OCI-LY3 (cell line): ENCODE measurements at regions not wholly inside any gene's neighbourhood (a gene's known extent, or its start where the extent isn't known, plus 50 kb on each side); places are given as distances from the start of the nearest gene placed in this dataset.

ENCODE experiments used
- H2AFZ ChIP-seq: fragments of 200-600, 300-600 bp; shearing (Covaris generic); 2 replicates; pipeline ENCODE4 v1.6.0; 2014; ENCODE audit warnings: antibody characterized with exemption, low read depth, low read length
- H3K27ac ChIP-seq: fragments of 200-600, 300-600 bp; sonication (generic); 2 replicates; pipeline ENCODE4 v1.5.1; 2014; ENCODE audit warnings: mild to moderate bottlenecking, low read length, moderate library complexity, mixed read lengths
- H3K27me3 ChIP-seq: fragments of 200-600, 300-600 bp; sonication (generic); 2 replicates; pipeline ENCODE4 v1.6.1; 2014; ENCODE audit warnings: low read depth, low read length, mixed read lengths
- H3K36me3 ChIP-seq: fragments of 200-600, 300-600 bp; sonication (generic); replicated peaks from 2 replicates; pipeline ENCODE3; 2014; ENCODE audit warnings: low read depth, low read length, mixed read lengths
- H3K4me1 ChIP-seq: fragments of 300-600, 200-600 bp; sonication (generic); 2 replicates; pipeline ENCODE4 v1.6.1; 2014; ENCODE audit warnings: low read length, mixed read lengths
- H3K4me2 ChIP-seq: fragments of 200-600, 300-600 bp; sonication (generic); 2 replicates; pipeline ENCODE4 v1.6.1; 2014; ENCODE audit warnings: low read length, mixed read lengths
- H3K4me3 ChIP-seq: fragments of 300-600, 200-600 bp; sonication (generic); 2 replicates; pipeline ENCODE4 v1.5.1; 2014; ENCODE audit warnings: antibody characterized with exemption, mild to moderate bottlenecking, low read length, moderate library complexity
- H3K79me2 ChIP-seq: fragments of 300-600, 200-600 bp; shearing (Covaris generic); 2 replicates; pipeline ENCODE4 v1.6.1; 2014; ENCODE audit warnings: mild to moderate bottlenecking, low read length, mixed read lengths
- H3K9ac ChIP-seq: fragments of 300-600, 200-600 bp; shearing (Covaris generic); 2 replicates; pipeline ENCODE4 v1.6.0; 2014; ENCODE audit warnings: mild to moderate bottlenecking, low read length, moderate library complexity
- H3K9me3 ChIP-seq: fragments of 200-600, 300-600 bp; shearing (Covaris generic); 2 replicates; pipeline ENCODE4 v1.6.1; 2014; ENCODE audit warnings: low read length, mixed read lengths; ENCODE audit not compliant: insufficient read depth
- H4K20me1 ChIP-seq: fragments of 200-600, 300-600 bp; sonication (generic); 2 replicates; pipeline ENCODE4 v1.6.1; 2016; ENCODE audit warnings: low read length, mixed read lengths; ENCODE audit not compliant: insufficient read depth
- EZH2phosphoT487 ChIP-seq: fragments of 200-600 bp; shearing (Covaris generic); IDR thresholded peaks from 2 replicates; pipeline ENCODE4 v1.6.1; 2018; ENCODE audit warnings: antibody characterized with exemption, mixed run types, low read depth
- TF ChIP-seq, protein P1 (sequence below): fragments of 200-600, 300-600 bp; sonication (generic); IDR thresholded peaks from 2 replicates; pipeline ENCODE4 v1.5.1; 2014; ENCODE audit warnings: antibody characterized with exemption, low read length, low read depth

DNA sequence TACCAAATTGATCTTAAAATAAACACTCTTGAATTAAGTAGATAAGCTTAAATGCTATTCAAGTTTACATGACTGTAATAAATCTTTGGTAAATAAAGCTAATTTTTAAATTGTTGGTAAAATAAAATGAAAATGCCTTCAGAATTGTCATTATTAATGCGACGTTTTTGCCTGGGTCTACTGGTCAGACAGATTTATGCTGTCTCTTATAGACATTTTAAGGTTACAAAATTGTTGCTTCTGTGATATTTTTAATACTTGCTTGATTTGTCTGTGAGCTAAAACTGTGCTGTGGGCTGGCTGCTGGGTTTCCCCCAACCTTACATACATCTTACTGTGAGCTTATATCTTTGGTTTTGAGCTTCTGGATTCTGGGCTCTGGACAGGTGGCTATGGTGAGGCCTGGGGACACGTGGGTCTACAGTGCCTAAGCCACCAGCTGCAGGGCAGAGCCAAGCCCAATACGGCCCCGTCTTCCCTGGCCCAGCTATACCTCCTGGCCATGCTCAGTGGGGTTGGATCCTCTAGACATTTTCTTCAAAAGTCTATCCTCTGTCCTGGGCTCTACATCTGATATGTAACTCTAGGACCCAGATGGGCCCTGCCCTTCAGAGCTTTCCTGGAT, 81.4 kb downstream of the ETS2 start:
- no peaks in the 10 kb centered on the region for H3K79me2 ChIP-seq
- no peak overlapping the region for H3K4me2 ChIP-seq
- no peaks in the 10 kb centered on the region for H3K27me3 ChIP-seq
- no peaks in the 10 kb centered on the region for H3K9me3 ChIP-seq
- H3K4me3 ChIP-seq: no peak overlapping the region
- no peaks in the 10 kb centered on the region for H3K4me1 ChIP-seq
- H3K36me3 ChIP-seq: no peaks in the 10 kb centered on the region
- H2AFZ ChIP-seq: no peak overlapping the region
- no peak overlapping the region for H3K27ac ChIP-seq
- TF ChIP-seq, protein P1, sequence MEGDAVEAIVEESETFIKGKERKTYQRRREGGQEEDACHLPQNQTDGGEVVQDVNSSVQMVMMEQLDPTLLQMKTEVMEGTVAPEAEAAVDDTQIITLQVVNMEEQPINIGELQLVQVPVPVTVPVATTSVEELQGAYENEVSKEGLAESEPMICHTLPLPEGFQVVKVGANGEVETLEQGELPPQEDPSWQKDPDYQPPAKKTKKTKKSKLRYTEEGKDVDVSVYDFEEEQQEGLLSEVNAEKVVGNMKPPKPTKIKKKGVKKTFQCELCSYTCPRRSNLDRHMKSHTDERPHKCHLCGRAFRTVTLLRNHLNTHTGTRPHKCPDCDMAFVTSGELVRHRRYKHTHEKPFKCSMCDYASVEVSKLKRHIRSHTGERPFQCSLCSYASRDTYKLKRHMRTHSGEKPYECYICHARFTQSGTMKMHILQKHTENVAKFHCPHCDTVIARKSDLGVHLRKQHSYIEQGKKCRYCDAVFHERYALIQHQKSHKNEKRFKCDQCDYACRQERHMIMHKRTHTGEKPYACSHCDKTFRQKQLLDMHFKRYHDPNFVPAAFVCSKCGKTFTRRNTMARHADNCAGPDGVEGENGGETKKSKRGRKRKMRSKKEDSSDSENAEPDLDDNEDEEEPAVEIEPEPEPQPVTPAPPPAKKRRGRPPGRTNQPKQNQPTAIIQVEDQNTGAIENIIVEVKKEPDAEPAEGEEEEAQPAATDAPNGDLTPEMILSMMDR: no peak
- no peak for TF ChIP-seq EZH2phosphoT487
- H4K20me1 ChIP-seq: no peaks in the 10 kb centered on the region
- H3K9ac ChIP-seq: no peak overlapping the region

DNA sequence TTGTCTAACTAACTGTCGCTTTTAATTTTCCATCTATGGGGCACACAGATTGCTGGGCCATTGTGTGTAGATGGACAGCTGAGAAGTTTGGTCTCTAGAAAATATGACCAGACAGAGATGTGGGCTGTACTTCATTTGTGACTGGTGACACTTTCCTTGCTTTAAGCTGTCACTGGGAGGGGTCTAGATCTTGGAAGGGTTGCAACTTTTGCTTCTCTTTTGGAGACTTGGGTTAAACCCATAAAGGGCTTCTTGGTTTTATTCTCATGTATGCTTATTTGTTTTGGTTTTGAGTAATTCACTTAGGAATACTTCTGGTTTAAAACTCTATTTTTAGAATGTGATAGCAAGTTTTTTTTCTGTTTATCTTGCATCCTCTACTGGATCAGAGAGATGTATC, 80.2 kb downstream of the ETS2 start:
- H3K79me2 ChIP-seq: no peaks in the 10 kb centered on the region
- H3K4me2 ChIP-seq: no peak overlapping the region
- no peak overlapping the region for H3K27ac ChIP-seq
- H4K20me1 ChIP-seq: no peaks in the 10 kb centered on the region
- H3K4me3 ChIP-seq: no peak overlapping the region
- H2AFZ ChIP-seq: no peak overlapping the region
- no peak overlapping the region for H3K9ac ChIP-seq
- H3K27me3 ChIP-seq: no peaks in the 10 kb centered on the region
- H3K9me3 ChIP-seq: no peaks in the 10 kb centered on the region
- TF ChIP-seq EZH2phosphoT487: no peak
- TF ChIP-seq, protein P1: no peak
- no peaks in the 10 kb centered on the region for H3K36me3 ChIP-seq
- no peaks in the 10 kb centered on the region for H3K4me1 ChIP-seq

DNA sequence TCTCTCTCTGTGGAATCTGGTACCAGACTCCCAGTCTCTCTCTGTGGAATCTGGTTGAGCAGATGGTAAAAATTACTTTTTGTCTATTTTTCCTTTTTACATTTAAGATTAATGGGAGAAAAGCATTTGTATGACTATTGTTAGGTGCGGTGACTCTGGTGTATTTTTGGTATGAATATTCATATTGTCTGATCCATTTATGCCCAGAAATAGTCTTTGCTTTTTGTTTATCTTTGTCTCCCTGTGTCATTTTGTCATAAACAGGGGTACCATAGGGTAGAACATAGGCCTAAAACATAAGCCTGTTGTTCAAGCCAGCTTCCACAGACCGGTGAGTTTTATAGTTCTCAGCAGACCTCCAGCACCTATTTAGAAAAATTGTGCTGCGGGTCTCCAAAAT, 78.7 kb downstream of the ETS2 start:
- H3K9me3 ChIP-seq: no peaks in the 10 kb centered on the region
- no peaks in the 10 kb centered on the region for H3K4me1 ChIP-seq
- no peak overlapping the region for H3K4me2 ChIP-seq
- no peaks in the 10 kb centered on the region for H3K79me2 ChIP-seq
- no peaks in the 10 kb centered on the region for H3K27me3 ChIP-seq
- H3K9ac ChIP-seq: no peak overlapping the region
- TF ChIP-seq EZH2phosphoT487: no peak
- TF ChIP-seq, protein P1: no peak
- H3K4me3 ChIP-seq: no peak overlapping the region
- no peaks in the 10 kb centered on the region for H3K36me3 ChIP-seq
- H3K27ac ChIP-seq: no peak overlapping the region
- H2AFZ ChIP-seq: no peak overlapping the region
- H4K20me1 ChIP-seq: no peaks in the 10 kb centered on the region

DNA sequence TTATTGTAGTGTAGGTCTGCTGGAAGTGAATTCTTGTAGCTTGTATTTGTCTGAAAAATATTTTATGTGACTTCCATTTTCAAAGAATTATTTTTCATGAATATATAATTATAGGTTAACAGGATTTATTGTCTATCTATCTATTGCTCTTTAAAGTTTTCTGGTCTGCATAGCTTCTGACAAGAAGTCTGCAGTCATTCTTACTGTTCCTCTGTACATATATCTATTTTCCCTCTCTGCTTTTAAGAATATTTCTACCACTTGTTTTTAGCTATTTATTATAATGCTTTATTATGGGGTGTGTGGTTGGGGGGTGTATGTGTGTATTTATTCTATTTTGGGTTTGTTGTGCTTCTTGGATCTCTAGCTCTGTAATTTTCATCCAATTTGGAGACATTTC, 77.4 kb downstream of the ETS2 start:
- Histone ChIP-seq H3K79me2 (no peaks in the 10 kb centered on the region), H3K27ac (no peak overlapping the region), H3K4me1 (no peaks in the 10 kb centered on the region), H3K36me3 (no peaks in the 10 kb centered on the region), H3K9me3 (no peaks in the 10 kb centered on the region), H3K4me2 (no peak overlapping the region), H3K9ac (no peak overlapping the region), H3K4me3 (no peak overlapping the region), H4K20me1 (no peaks in the 10 kb centered on the region), H2AFZ (no peak overlapping the region), H3K27me3 (no peaks in the 10 kb centered on the region)
- TF ChIP-seq, protein P1: no peak
- no peak for TF ChIP-seq EZH2phosphoT487
